HG03520 (cell line): ENCODE measurements at regions not wholly inside any gene's neighbourhood (a gene's known extent, or its start where the extent isn't known, plus 50 kb on each side); places are given as distances from the start of the nearest gene placed in this dataset.
"Not testable (repeated sequence)": the region's sequence is repeated elsewhere in the genome, so short reads cannot be mapped to it uniquely, and the experiment has no call there.

ENCODE experiments used
- ATAC-seq: cut with Tn5 transposase; IDR thresholded peaks from one replicate; pipeline ENCODE4 v1.9.1; 2021; ENCODE audit warnings: mild to moderate bottlenecking, moderate library complexity; ENCODE audit not compliant: unreplicated experiment

DNA sequence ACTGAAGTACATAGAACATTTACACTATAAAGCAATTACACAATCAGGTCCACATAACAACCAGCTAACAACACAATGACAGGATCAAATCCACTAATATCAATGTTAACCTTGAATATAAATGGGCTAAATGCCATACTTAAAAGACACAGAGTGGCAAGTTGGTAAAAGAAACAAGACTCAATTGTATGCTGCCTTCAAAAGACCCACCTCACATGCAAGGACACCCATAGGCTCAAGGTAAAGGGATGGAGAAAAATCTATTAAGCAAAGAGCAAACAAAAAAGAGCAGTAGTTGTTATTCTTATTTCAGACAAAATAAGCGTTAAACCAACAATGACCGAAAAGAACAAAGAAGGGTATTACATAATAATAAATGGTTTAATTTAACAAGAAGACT lies 183.3 kb downstream of the PYDC2 start:
- no peak for ATAC-seq

DNA sequence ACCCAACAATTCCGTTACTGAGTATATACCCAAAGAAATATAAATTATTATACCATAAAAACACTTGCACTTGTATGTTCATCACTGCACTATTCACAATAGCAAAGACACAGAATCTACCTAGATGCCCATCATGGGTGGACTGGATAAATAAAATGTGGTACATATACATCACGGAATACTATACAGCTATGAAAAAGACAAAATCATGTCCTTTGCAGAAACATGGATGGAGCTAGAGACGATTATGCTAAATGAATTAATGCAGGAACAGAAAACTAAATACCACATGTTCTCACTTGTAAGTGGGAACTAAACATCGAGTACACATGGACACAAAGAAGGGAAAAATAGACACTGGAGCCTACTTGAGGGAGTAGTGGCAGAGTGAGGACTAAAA lies 185.3 kb downstream of the PYDC2 start:
- no peak for ATAC-seq

DNA sequence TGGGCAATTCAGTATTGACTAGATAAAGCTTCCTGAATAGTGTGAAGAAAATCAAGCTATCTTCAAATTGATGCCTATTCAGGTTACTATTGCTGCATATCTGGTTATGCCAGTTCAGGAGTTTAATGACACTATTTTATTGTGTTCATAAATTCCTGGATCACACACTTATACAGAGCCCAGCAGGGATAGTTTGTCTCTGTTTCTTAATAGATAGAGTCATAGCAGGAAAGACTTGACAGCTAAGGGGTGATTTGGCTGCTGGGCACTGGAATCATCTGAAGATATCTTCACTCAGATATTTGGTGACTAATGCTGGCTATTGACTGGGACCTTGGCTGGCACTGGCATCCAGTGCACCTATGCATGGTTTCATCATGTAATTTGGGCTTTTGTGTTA lies 187.8 kb downstream of the PYDC2 start:
- no peak for ATAC-seq

GRCh38 chr3:191649626-191650025 lies 188.7 kb downstream of the PYDC2 start:
- no peak for ATAC-seq

DNA sequence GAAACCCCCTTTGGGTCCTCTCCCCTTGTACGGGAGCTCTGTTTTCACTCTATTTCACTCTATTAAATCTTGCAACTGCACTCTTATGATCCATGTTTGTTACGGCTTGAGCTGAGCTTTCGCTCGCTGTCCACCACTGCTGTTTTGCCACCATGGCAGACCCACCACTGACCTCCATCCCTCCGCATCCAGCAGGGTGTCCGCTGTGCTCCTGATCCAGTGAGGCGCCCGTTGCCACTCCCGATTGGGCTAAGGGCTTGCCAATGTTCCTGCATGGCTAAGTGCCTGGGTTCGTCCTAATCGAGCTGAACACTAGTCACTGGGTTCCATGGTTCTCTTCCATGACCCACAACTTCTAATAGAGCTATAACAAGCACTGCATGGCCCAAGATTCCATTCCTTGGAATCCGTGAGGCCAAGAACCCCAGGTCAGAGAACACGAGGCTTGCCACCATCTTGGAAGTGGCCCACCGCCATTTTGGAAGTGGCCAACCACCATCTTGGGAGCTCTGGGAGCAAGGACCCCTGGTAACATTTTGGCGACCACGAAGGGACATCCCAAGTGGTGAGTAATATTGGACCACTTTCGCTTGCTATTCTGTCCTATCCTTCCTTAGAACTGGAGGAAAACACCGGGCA lies 197.9 kb downstream of the PYDC2 start:
- not testable (repeated sequence) for ATAC-seq

DNA sequence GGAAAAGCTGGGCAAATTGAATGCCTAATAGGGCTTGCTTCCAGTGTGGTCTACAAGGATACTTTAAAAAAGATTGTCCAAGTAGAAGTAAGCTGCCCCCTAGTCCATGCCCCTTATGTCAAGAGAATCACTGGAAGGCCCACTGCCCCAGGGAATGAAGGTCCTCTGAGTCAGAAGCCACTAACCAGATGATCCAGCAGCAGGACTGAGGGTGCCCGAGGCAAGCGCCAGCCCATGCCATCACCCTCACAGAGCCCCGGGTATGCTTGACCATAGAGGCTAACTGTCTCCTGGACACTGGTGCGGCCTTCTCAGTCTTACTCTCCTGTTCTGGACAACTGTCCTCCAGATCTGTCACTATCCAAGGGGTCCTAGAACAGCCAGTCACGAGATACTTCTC lies 201.2 kb downstream of the PYDC2 start:
- ATAC-seq: not testable (repeated sequence)

GRCh38 chr3:191680989-191681597 lies 220.1 kb downstream of the PYDC2 start:
- no peak for ATAC-seq

GRCh38 chr3:191682961-191683360 lies 222.0 kb downstream of the PYDC2 start:
- ATAC-seq: no peak

- no peak for ATAC-seq
These were observed 225.7 kb downstream of the PYDC2 start for GRCh38 chr3:191686626-191687025.

DNA sequence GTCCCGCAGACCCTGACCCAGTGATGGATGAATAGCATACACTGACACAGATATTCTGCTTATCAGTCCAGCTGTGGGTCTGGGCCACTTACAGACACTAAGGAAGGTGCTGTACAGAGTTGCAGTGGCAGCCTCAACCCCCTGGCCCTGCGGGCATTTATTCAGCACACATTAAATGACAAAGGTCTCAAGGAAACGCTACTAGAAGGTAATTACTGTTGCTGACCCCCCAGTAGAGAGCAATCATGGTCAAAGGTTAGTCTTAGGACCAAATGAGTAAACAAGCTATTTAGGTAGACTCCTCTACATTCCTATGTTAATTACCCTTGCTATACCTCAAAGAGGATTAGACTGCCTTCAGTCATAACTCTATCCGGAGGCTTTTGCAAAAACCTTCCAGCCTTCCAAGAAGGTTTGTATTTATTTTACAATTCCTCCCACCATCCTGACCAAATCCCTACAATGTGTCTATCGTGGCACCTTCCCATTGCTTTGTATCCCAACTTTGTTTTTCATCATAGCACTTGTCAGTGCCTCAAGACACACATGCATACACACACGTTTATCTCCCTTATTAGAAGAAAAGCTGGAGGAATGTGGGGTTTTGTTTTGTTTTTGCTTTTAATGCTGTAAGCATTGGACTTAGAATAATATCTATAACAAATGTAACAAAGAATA lies 227.9 kb downstream of the PYDC2 start:
- no peak for ATAC-seq

DNA sequence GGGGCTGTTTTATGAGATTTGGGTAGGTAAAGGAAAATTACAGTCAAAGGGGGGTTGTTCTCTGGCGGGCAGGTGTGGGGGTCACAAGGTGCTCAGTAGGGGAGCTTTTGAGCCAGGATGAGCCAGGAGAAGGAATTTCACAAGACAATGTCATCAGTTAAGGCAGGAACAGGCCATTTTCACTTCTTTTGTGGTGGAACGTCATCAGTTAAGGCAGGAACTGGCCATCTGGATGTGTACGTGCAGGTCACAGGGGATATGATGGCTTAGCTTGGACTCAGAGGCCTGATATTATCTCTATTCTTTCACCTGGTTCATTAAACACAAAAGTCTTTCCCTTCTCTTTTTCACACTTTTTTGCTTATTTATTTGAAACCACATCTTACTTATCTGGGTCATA lies 230.2 kb downstream of the PYDC2 start:
- not testable (repeated sequence) for ATAC-seq

DNA sequence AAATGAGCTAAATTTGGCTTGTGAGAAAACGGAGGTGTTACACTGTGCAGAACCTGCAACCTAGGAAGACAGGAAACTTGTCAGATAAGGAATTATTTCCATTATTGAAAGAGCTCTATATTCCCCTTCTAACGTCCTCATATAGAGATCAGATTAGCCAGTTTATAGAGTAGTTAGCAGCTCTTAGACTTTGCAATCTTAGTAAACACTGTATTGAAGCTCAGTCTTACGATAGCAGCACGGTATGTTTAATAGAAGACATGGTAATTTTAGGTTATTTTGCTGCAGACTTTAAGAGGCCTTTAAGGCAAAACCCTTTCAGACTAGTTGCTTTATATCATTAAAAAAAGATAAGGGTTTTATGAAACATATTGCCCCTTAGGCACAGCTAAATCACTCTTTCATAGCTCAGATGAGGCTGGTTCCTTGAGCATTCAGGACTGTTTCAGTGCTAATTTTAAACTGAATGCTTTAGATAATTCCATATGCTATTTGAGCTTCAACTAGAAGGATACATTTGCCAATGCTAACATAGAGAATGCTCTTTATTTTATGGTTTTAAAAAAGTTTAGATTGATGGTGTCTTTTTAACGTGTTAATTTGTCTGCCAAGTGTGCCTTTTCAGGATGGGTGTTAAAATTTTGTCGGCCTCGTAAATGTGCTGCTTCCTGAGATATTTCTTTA lies 234.3 kb downstream of the PYDC2 start:
- no peak for ATAC-seq

GRCh38 chr3:191695815-191696153 lies 234.8 kb downstream of the PYDC2 start:
- no peak for ATAC-seq

GRCh38 chr3:191696348-191696747 lies 235.4 kb downstream of the PYDC2 start:
- ATAC-seq: no peak

DNA sequence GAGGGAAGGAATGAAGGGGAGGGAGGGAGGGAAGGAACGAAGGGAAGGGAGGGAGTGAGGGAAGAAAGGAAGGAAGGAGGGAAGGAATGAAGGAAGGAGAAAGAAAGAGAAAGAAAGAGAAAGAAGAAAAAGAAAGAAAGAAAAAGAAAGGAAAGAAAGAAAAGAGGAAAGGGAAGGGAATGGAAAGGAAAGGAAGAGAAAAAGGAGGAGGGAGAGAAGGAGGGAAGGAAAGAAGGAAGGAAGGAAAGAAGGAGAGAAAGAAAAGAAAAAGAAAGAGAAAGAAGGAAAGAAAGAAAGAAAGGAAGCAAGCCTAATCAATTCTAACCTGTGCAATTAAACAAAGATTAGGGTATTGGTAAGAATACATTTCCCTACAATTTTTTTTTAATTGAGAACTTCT lies 238.6 kb downstream of the PYDC2 start:
- ATAC-seq: no peak

- ATAC-seq: no peak
These were observed 241.2 kb downstream of the PYDC2 start for GRCh38 chr3:191702121-191702520.

DNA sequence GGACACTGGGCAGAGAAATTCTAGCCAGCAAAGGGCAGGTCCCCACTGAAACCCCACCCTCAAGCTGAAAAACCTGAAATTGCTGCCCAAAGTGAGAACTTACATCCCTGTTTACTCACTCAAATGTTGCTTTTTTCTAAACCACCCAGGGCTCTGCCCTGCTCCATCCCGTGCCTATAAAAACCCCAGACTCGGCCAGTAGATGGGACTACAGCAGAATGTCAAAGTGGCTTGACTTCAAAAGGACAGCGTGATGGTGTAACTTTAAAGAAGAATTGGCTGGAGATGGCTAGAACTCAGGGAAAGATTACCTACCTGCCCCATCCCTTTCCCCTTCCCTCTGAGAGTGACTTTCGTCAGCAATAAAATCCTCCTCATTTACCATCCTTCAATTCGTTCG lies 246.9 kb downstream of the PYDC2 start:
- ATAC-seq: no peak

GRCh38 chr3:191715585-191715984 lies 254.6 kb downstream of the PYDC2 start:
- no peak for ATAC-seq

DNA sequence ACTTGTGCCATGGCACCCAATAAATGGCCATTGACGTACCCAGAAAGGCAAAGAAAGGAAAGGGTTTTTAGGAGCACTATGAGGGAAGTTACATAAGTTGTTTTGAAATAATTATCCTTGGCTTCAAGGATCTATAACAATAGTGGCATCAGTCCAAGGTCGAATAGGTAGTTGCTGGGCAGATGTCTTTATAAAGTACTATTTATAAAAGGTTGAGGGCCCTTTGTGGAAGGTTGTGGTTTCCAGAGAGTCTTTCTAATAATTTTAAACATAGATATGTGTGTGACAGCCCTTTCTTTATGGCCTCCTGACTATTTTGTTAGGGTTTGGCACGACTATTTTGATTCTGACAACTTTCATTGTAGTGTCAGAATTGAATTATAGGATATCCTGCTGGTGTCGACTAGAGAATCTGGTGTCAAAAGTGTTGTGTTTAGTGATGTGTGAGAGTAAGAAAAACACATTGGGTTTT lies 260.5 kb downstream of the PYDC2 start:
- ATAC-seq: no peak

DNA sequence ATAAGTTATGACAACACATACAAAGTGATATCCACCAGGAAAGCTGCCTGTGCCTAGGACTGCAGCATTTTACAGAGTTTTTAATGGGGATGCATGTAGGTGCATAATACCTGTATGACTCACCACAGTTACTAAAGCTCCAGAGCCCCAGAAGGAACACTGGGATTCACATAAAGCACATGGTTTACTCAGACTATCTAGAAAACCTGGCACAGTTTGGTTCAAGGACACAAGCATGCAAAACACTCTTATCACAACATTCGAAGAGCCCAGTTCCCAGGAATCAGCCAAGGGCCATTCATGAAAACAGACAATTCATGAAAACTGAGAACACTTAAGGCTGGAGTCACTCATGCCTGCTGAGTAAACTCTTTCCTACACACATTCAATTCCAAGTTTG lies 261.0 kb downstream of the PYDC2 start:
- ATAC-seq: no peak

DNA sequence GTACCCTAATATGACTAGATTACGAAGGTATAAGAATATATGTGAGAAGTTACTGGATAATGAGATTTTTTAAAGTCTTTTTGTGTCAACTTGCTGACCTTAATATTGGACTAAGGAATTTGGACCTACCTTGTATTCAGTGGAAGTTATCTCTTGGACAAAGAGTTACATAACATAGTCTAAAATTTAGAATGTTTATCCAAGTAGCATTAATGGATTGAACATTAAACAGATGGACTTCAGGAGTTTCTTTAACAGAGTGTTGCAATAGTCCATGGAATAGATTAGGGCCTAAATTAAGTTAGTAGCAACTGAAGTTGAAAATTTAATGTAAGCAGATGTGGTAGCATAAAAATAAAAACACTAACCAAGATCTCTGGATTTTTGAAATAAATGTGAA lies 266.4 kb downstream of the PYDC2 start:
- ATAC-seq: no peak

DNA sequence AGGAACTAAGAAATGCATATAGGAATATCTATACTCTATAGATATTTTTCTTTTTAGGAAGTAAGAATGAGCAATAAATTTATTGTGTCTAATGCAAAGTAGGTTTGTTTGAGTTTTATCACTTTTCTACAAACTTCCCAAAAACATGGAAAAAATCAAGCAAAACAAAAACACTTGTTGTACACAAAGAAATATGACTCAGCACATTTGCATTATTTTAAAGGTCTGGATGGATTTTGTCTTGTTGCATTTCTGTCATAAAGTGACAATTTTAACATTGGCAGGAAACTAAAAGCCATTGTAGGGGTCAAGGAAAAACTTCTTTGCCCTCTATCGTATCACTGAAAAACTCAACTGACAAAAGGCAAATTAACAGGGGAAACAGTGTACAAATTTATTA lies 267.2 kb downstream of the PYDC2 start:
- ATAC-seq: no peak
